Osteocyte (in vitro differentiated cells): ENCODE measurements at regions not wholly inside any gene's neighbourhood (a gene's known extent, or its start where the extent isn't known, plus 50 kb on each side); places are given as distances from the start of the nearest gene placed in this dataset.

ENCODE experiments used
- DNase-seq: peaks from one replicate; pipeline ENCODE4 v3.0.0; 2021; ENCODE audit warnings: mixed read lengths; ENCODE audit not compliant: unreplicated experiment; ENCODE audit errors: extremely low spot score
- H3K27ac Mint-ChIP-seq: one replicate; pipeline ENCODE4 v1.8.0; 2021; ENCODE audit warnings: mild to moderate bottlenecking, mixed read lengths; ENCODE audit not compliant: unreplicated experiment
- H3K27me3 Mint-ChIP-seq: one replicate; pipeline ENCODE4 v1.8.0; 2021; ENCODE audit warnings: mixed read lengths; ENCODE audit not compliant: unreplicated experiment
- H3K36me3 Mint-ChIP-seq: one replicate; pipeline ENCODE4 v1.8.0; 2021; ENCODE audit warnings: mixed read lengths; ENCODE audit not compliant: unreplicated experiment
- H3K4me1 Mint-ChIP-seq: one replicate; pipeline ENCODE4 v1.8.0; 2021; ENCODE audit warnings: mixed read lengths; ENCODE audit not compliant: unreplicated experiment
- H3K4me3 Mint-ChIP-seq: one replicate; pipeline ENCODE4 v1.8.0; 2021; ENCODE audit warnings: mild to moderate bottlenecking, moderate library complexity, mixed read lengths; ENCODE audit not compliant: unreplicated experiment
- H3K9me3 Mint-ChIP-seq: one replicate; pipeline ENCODE4 v1.8.0; 2021; ENCODE audit warnings: mixed read lengths; ENCODE audit not compliant: unreplicated experiment
- TF ChIP-seq, protein P1 (sequence below): fragments of 200-600 bp; sonication (generic); IDR thresholded peaks from 2 replicates; pipeline ENCODE4 v1.5.0; 2021; ENCODE audit warnings: antibody characterized with exemption, mild to moderate bottlenecking, moderate library complexity

GRCh38 chr3:13766128-13766527, 113.7 kb downstream of the WNT7A start:
- no peak overlapping the region for H3K4me3 Mint-ChIP-seq
- H3K4me1 Mint-ChIP-seq = no peaks in the 10 kb centered on the region
- TF ChIP-seq, protein P1, sequence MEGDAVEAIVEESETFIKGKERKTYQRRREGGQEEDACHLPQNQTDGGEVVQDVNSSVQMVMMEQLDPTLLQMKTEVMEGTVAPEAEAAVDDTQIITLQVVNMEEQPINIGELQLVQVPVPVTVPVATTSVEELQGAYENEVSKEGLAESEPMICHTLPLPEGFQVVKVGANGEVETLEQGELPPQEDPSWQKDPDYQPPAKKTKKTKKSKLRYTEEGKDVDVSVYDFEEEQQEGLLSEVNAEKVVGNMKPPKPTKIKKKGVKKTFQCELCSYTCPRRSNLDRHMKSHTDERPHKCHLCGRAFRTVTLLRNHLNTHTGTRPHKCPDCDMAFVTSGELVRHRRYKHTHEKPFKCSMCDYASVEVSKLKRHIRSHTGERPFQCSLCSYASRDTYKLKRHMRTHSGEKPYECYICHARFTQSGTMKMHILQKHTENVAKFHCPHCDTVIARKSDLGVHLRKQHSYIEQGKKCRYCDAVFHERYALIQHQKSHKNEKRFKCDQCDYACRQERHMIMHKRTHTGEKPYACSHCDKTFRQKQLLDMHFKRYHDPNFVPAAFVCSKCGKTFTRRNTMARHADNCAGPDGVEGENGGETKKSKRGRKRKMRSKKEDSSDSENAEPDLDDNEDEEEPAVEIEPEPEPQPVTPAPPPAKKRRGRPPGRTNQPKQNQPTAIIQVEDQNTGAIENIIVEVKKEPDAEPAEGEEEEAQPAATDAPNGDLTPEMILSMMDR = no peak
- no peak for DNase-seq
- H3K9me3 Mint-ChIP-seq = peaks cover 8% of the 10 kb centered on the region
- H3K27me3 Mint-ChIP-seq = no peaks in the 10 kb centered on the region
- no peak overlapping the region for H3K27ac Mint-ChIP-seq
- H3K36me3 Mint-ChIP-seq = no peaks in the 10 kb centered on the region

GRCh38 chr3:13764161-13764560, 115.7 kb downstream of the WNT7A start:
- Mint-ChIP-seq H3K4me3 (no peak overlapping the region), H3K36me3 (no peaks in the 10 kb centered on the region), H3K27me3 (peaks cover 2% of the 10 kb centered on the region), H3K27ac (no peak overlapping the region), H3K4me1 (no peaks in the 10 kb centered on the region), H3K9me3 (peaks cover 8% of the 10 kb centered on the region)
- TF ChIP-seq, protein P1 = no peak
- peak; percentile 64 for DNase-seq

DNA sequence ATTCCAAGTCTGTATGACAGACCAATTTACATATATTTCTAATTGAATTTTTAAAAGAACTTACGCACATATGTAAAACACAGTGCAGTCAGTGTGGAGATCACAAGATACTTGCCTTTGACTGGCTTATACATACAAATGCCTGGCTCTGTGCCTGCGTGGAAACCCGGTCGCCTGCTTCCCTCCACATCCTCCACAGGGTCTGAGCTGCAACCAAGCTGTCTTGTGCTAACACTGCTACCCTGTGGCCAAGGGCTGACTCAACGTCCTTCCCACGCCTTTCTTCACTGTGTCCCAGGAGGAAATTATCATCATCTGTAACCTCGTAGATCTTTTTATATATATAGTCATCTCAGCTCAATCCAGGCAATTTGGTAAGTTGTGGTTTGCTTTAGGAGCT, 117.0 kb downstream of the WNT7A start:
- H3K36me3 Mint-ChIP-seq = no peaks in the 10 kb centered on the region
- H3K27ac Mint-ChIP-seq = no peak overlapping the region
- peaks cover 6% of the 10 kb centered on the region for H3K27me3 Mint-ChIP-seq
- DNase-seq = peak; percentile 38
- TF ChIP-seq, protein P1 = no peak
- peaks cover 8% of the 10 kb centered on the region for H3K9me3 Mint-ChIP-seq
- H3K4me3 Mint-ChIP-seq = no peak overlapping the region
- H3K4me1 Mint-ChIP-seq = no peaks in the 10 kb centered on the region

GRCh38 chr3:13750731-13751130, 129.1 kb downstream of the WNT7A start:
- H3K4me1 Mint-ChIP-seq = no peaks in the 10 kb centered on the region
- no peak overlapping the region for H3K27ac Mint-ChIP-seq
- no peaks in the 10 kb centered on the region for H3K9me3 Mint-ChIP-seq
- H3K36me3 Mint-ChIP-seq = no peaks in the 10 kb centered on the region
- no peak for DNase-seq
- no peak overlapping the region for H3K4me3 Mint-ChIP-seq
- peaks cover 3% of the 10 kb centered on the region for H3K27me3 Mint-ChIP-seq
- TF ChIP-seq, protein P1 = no peak

GRCh38 chr3:13750215-13750614, 129.7 kb downstream of the WNT7A start:
- Mint-ChIP-seq H3K4me3 (no peak overlapping the region), H3K36me3 (no peaks in the 10 kb centered on the region), H3K9me3 (no peaks in the 10 kb centered on the region), H3K27me3 (peaks cover 3% of the 10 kb centered on the region), H3K4me1 (no peaks in the 10 kb centered on the region), H3K27ac (no peak overlapping the region)
- DNase-seq = no peak
- TF ChIP-seq, protein P1 = no peak
